Ishikawa (cell line): ENCODE measurements at regions not wholly inside any gene's neighbourhood (a gene's known extent, or its start where the extent isn't known, plus 50 kb on each side); places are given as distances from the start of the nearest gene placed in this dataset.
A peak's percentile ranks its signal among the peaks of the same experiment; 100 is the strongest.

Experiments used
- CEBPB ChIP-seq: IDR thresholded peaks from 2 replicates; pipeline ENCODE4 v1.6.1; 2012
- CREB1 ChIP-seq: IDR thresholded peaks from 2 replicates; pipeline ENCODE4 v1.6.1; 2012; ENCODE audit warnings: low read depth
- EGR1 ChIP-seq: IDR thresholded peaks from 2 replicates; pipeline ENCODE4 v1.6.1; 2012
- EP300 ChIP-seq: IDR thresholded peaks from 2 replicates; pipeline ENCODE4 v1.6.1; 2012; ENCODE audit warnings: borderline replicate concordance
- FOXM1 ChIP-seq: IDR thresholded peaks from 2 replicates; pipeline ENCODE4 v1.6.1; 2012; ENCODE audit warnings: low read depth, borderline replicate concordance
- MAX ChIP-seq: IDR thresholded peaks from 2 replicates; pipeline ENCODE4 v1.6.1; 2012
- NFIC ChIP-seq: IDR thresholded peaks from 2 replicates; pipeline ENCODE4 v1.6.1; 2012
- RAD21 ChIP-seq: IDR thresholded peaks from 2 replicates; pipeline ENCODE4 v1.6.1; 2012; ENCODE audit warnings: low read depth
- REST ChIP-seq: IDR thresholded peaks from 2 replicates; pipeline ENCODE4 v1.6.1; 2012; ENCODE audit warnings: low read depth, mild to moderate bottlenecking
- TAF1 ChIP-seq: IDR thresholded peaks from 2 replicates; pipeline ENCODE4 v1.6.1; 2012; ENCODE audit warnings: low read depth, mild to moderate bottlenecking
- TCF12 ChIP-seq: IDR thresholded peaks from 2 replicates; pipeline ENCODE4 v1.6.1; 2012; ENCODE audit warnings: low read depth
- TEAD4 ChIP-seq: IDR thresholded peaks from 2 replicates; pipeline ENCODE4 v1.6.1; 2012
- USF1 ChIP-seq: IDR thresholded peaks from 2 replicates; pipeline ENCODE4 v1.6.1; 2012
- YY1 ChIP-seq: IDR thresholded peaks from 2 replicates; pipeline ENCODE4 v1.6.1; 2012; ENCODE audit warnings: low read depth
- ZBTB7A ChIP-seq: IDR thresholded peaks from 2 replicates; pipeline ENCODE4 v1.6.1; 2012; ENCODE audit warnings: low read depth

- no peak for TF ChIP-seq REST
- TF ChIP-seq YY1 = no peak
- no peak for TF ChIP-seq FOXM1
- no peak for TF ChIP-seq EP300
- TF ChIP-seq NFIC = no peak
- TF ChIP-seq CREB1 = no peak
- TF ChIP-seq CEBPB = no peak
- TF ChIP-seq MAX = no peak
- TF ChIP-seq ZBTB7A = no peak
- no peak for TF ChIP-seq TCF12
- no peak for TF ChIP-seq TAF1
These were observed 228.4 kb upstream of the EMCN start for GRCh38 chr4:100746141-100746739.

GRCh38 chr4:100742045-100742444, 224.2 kb upstream of the EMCN start:
- TF ChIP-seq ZBTB7A (no peak), USF1 (no peak), CREB1 (no peak), TCF12 (no peak), RAD21 (peak; percentile 59), TAF1 (no peak), NFIC (no peak)

GRCh38 chr4:100739426-100739825, 221.6 kb upstream of the EMCN start:
- TF ChIP-seq EP300 = no peak
- TF ChIP-seq CREB1 = no peak
- TF ChIP-seq REST = no peak
- TF ChIP-seq EGR1 = no peak
- TF ChIP-seq TEAD4 = no peak
- no peak for TF ChIP-seq NFIC
- no peak for TF ChIP-seq TCF12

- no peak for TF ChIP-seq ZBTB7A
- TF ChIP-seq EP300 = no peak
- TF ChIP-seq USF1 = no peak
- TF ChIP-seq NFIC = no peak
- TF ChIP-seq REST = no peak
- no peak for TF ChIP-seq CREB1
- no peak for TF ChIP-seq EGR1
- TF ChIP-seq TCF12 = no peak
- TF ChIP-seq MAX = no peak
- TF ChIP-seq YY1 = no peak
- no peak for TF ChIP-seq TAF1
- no peak for TF ChIP-seq TEAD4
- no peak for TF ChIP-seq RAD21
These were observed 220.7 kb upstream of the EMCN start for GRCh38 chr4:100738196-100739165.
